GM12878 (cell line): ENCODE measurements at regions not wholly inside any gene's neighbourhood (a gene's known extent, or its start where the extent isn't known, plus 50 kb on each side); places are given as distances from the start of the nearest gene placed in this dataset.
"Not testable (repeated sequence)": the region's sequence is repeated elsewhere in the genome, so short reads cannot be mapped to it uniquely, and the experiment has no call there.

Source experiments
- CEBPB ChIP-seq, 2 experiments: fragments of 150-350 bp in 1 of 2; IDR thresholded peaks; 2 replicates each; pipeline ENCODE4 v1.6.1; 2012 to 2014; ENCODE audit warnings: low read depth in 2 of 2, low read length in 2 of 2, borderline replicate concordance in 1 of 2, inconsistent platforms in 1 of 2
- ESRRA ChIP-seq: IDR thresholded peaks from 2 replicates; pipeline ENCODE4 v1.6.1; 2012; ENCODE audit warnings: mild to moderate bottlenecking, low read length, improper control_type of control experiment
- EZH2 ChIP-seq: IDR thresholded peaks from 2 replicates; pipeline ENCODE4 v1.6.1; 2012; ENCODE audit warnings: low read depth, mild to moderate bottlenecking, control low read depth, inconsistent platforms, low read length, borderline replicate concordance; ENCODE audit not compliant: control insufficient read depth
- POLR2A ChIP-seq: IDR thresholded peaks from 2 replicates; pipeline ENCODE4 v1.6.1; 2011; ENCODE audit warnings: low read depth, mild to moderate bottlenecking, low read length
- RCOR1 ChIP-seq: conservative IDR thresholded peaks from 2 replicates; pipeline ENCODE4 v1.6.1; 2012; ENCODE audit warnings: low read depth, low read length, improper control_type of control experiment
- RFX5 ChIP-seq: IDR thresholded peaks from 2 replicates; pipeline ENCODE4 v1.6.1; 2011; ENCODE audit warnings: low read depth, low read length, improper control_type of control experiment
- SIN3A ChIP-seq: IDR thresholded peaks from 2 replicates; pipeline ENCODE4 v1.6.1; 2012; ENCODE audit warnings: low read depth, low read length, improper control_type of control experiment
- SREBF1 ChIP-seq: IDR thresholded peaks from 2 replicates; pipeline ENCODE4 v1.6.1; 2012; ENCODE audit warnings: mild to moderate bottlenecking, low read length
- SREBF2 ChIP-seq: IDR thresholded peaks from 2 replicates; pipeline ENCODE4 v1.6.1; 2012; ENCODE audit warnings: mild to moderate bottlenecking, low read length
- ZNF622 ChIP-seq: fragments of 450-650 bp; IDR thresholded peaks from 2 replicates; pipeline ENCODE4 v1.6.1; 2017; ENCODE audit warnings: mild to moderate bottlenecking, inconsistent platforms
- ZNF687 ChIP-seq: fragments of 450-650 bp; IDR thresholded peaks from 2 replicates; pipeline ENCODE4 v1.6.1; 2017; ENCODE audit warnings: mild to moderate bottlenecking, moderate library complexity
- ZSCAN29 ChIP-seq: fragments of 450-650 bp; IDR thresholded peaks from 2 replicates; pipeline ENCODE4 v1.6.1; 2017; ENCODE audit warnings: mild to moderate bottlenecking, moderate library complexity
- TF ChIP-seq, protein P1 (sequence below), 3 experiments: IDR thresholded peaks in 2 of 3; conservative IDR thresholded peaks in 1 of 3; 2 replicates each; pipeline ENCODE4 v1.5.1; 2011; ENCODE audit warnings: low read depth in 3 of 3, low read length in 3 of 3, mild to moderate bottlenecking in 3 of 3, control low read depth in 2 of 3, moderate library complexity in 2 of 3, inconsistent platforms in 1 of 3, mixed read lengths in 1 of 3; ENCODE audit not compliant: control insufficient read depth in 2 of 3, insufficient read depth in 1 of 3; ENCODE audit errors: extremely low read depth in 1 of 3

DNA sequence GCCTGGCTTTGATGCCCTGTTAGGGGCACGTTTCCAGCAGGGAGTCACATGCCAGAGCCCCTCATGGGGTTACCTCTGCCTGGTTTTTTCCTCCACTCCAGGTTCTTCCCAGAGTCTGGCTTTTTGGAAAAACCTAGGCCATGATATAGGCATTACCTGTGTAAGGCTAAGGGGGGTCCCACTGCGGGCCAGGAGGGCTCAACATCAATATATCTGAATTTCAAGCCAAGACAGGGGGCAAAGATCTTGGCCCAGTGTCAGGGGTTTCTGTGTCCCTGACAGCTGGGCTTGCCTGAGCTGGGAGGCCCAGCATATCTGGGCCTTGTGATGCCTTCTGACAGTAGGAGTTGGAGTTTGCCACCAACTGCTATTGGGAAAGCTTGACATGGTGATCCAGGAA is 127.5 kb downstream of the POTEM start:
- TF ChIP-seq ZNF622; ZNF687; ESRRA; RFX5; SREBF2; POLR2A; EZH2; CEBPB (IDR thresholded peaks at IDR 0.05; ENCODE audit: borderline replicate concordance in 1 of 2, low read depth in 2 of 2, low read length in 2 of 2); ZSCAN29; SREBF1; RCOR1; SIN3A: not testable (repeated sequence)
- TF ChIP-seq, protein P1, sequence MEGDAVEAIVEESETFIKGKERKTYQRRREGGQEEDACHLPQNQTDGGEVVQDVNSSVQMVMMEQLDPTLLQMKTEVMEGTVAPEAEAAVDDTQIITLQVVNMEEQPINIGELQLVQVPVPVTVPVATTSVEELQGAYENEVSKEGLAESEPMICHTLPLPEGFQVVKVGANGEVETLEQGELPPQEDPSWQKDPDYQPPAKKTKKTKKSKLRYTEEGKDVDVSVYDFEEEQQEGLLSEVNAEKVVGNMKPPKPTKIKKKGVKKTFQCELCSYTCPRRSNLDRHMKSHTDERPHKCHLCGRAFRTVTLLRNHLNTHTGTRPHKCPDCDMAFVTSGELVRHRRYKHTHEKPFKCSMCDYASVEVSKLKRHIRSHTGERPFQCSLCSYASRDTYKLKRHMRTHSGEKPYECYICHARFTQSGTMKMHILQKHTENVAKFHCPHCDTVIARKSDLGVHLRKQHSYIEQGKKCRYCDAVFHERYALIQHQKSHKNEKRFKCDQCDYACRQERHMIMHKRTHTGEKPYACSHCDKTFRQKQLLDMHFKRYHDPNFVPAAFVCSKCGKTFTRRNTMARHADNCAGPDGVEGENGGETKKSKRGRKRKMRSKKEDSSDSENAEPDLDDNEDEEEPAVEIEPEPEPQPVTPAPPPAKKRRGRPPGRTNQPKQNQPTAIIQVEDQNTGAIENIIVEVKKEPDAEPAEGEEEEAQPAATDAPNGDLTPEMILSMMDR (IDR thresholded peaks at IDR 0.05 in 2 of 3, conservative IDR thresholded peaks at IDR 0.05 in 1 of 3; ENCODE audit: control insufficient read depth in 2 of 3, extremely low read depth in 1 of 3, insufficient read depth in 1 of 3, low read depth in 3 of 3, low read length in 3 of 3), result not testable (repeated sequence)
